OCI-LY7 (cell line): ENCODE measurements at regions not wholly inside any gene's neighbourhood (a gene's known extent, or its start where the extent isn't known, plus 50 kb on each side); places are given as distances from the start of the nearest gene placed in this dataset.

Source experiments
- BruUV-seq: library from RNA; stranded (reverse); fragments of 400-500 nt; replicated peaks from 2 replicates; lab custom pipeline; 2021; lab: Mats Ljungman, UMichigan
- CTCF ChIA-PET: fragments of 300-600 bp; sonication (Branson Sonifier 250); formaldehyde crosslinking; loops from one replicate; lab custom pipeline; 2022; ENCODE audit warnings: antibody characterized with exemption; ENCODE audit not compliant: unreplicated experiment; lab: Charles Lee
- POLR2A ChIA-PET: fragments of 300-600 bp; sonication (Branson Sonifier 250); formaldehyde crosslinking; loops from one replicate; lab custom pipeline; 2022; ENCODE audit warnings: antibody characterized with exemption; lab: Charles Lee
- DNase-seq: peaks from one replicate; pipeline ENCODE4 v3.0.0-alpha.2; 2015; ENCODE audit warnings: low spot score
- H2AFZ ChIP-seq: fragments of 200-600 bp; sonication (generic), shearing (Covaris generic); 2 replicates; pipeline ENCODE4 v1.6.1; 2014; ENCODE audit warnings: mild to moderate bottlenecking, antibody characterized with exemption, low read length, moderate library complexity
- H3K27ac ChIP-seq: fragments of 200-600 bp; sonication (generic); 2 replicates; pipeline ENCODE4 v1.5.1; 2014; ENCODE audit warnings: mixed run types, low read depth, mild to moderate bottlenecking, moderate library complexity, low read length, inconsistent platforms; ENCODE audit not compliant: poor library complexity, severe bottlenecking
- H3K36me3 ChIP-seq: fragments of 200-600 bp; sonication (generic); 2 replicates; pipeline ENCODE4 v1.6.1; 2014; ENCODE audit warnings: mild to moderate bottlenecking, antibody characterized with exemption, low read length, moderate library complexity, mixed read lengths; ENCODE audit not compliant: insufficient read depth
- H3K4me1 ChIP-seq: fragments of 200-600 bp; sonication (generic); 2 replicates; pipeline ENCODE4 v1.5.1; 2014; ENCODE audit warnings: mild to moderate bottlenecking, low read length; ENCODE audit not compliant: insufficient read depth, poor library complexity, severe bottlenecking
- H3K4me2 ChIP-seq: fragments of 200-600 bp; sonication (generic); 2 replicates; pipeline ENCODE4 v1.6.1; 2014; ENCODE audit warnings: mild to moderate bottlenecking, low read length
- H3K4me3 ChIP-seq: fragments of 200-600 bp; sonication (generic); 2 replicates; pipeline ENCODE4 v1.5.1; 2014; ENCODE audit warnings: mild to moderate bottlenecking, low read depth, low read length; ENCODE audit not compliant: poor library complexity, severe bottlenecking
- H3K79me2 ChIP-seq: fragments of 200-600 bp; sonication (generic); 2 replicates; pipeline ENCODE4 v1.6.1; 2016; ENCODE audit warnings: low read depth, mild to moderate bottlenecking, low read length, moderate library complexity, mixed read lengths; ENCODE audit not compliant: insufficient read depth
- H3K9me2 ChIP-seq: fragments of 200-600 bp; sonication (generic); 2 replicates; pipeline ENCODE4 v1.6.1; 2016; ENCODE audit warnings: mild to moderate bottlenecking, low read length, mixed read lengths; ENCODE audit not compliant: insufficient read depth
- H3K9me3 ChIP-seq: fragments of 200-600 bp; sonication (generic); 2 replicates; pipeline ENCODE4 v1.6.1; 2014; ENCODE audit warnings: mild to moderate bottlenecking, mixed run types, low read length, mixed read lengths
- H4K20me1 ChIP-seq: fragments of 200-600 bp; sonication (generic); 2 replicates; pipeline ENCODE4 v1.6.1; 2014; ENCODE audit warnings: mild to moderate bottlenecking, antibody characterized with exemption, low read length, moderate library complexity, mixed read lengths; ENCODE audit not compliant: insufficient read depth
- EZH2phosphoT487 ChIP-seq: fragments of 200-600 bp; sonication (generic); IDR thresholded peaks from 2 replicates; pipeline ENCODE4 v1.6.1; 2018; ENCODE audit warnings: low read depth, borderline replicate concordance, mild to moderate bottlenecking, mixed run types, antibody characterized with exemption, low read length, moderate library complexity, mixed read lengths
- intact Hi-C: fragments of 100-400 bp; cut with micrococcal nuclease; formaldehyde crosslinking; loops from one replicate; pipeline ENCODE4 v1.10.0; 2022; ENCODE audit not compliant: unreplicated experiment
- TF ChIP-seq, protein P1 (sequence below): fragments of 200-600 bp; sonication (generic); conservative IDR thresholded peaks from 2 replicates; pipeline ENCODE4 v1.5.1; 2014; ENCODE audit warnings: mild to moderate bottlenecking, antibody characterized with exemption, low read length, moderate library complexity, mixed read lengths

DNA sequence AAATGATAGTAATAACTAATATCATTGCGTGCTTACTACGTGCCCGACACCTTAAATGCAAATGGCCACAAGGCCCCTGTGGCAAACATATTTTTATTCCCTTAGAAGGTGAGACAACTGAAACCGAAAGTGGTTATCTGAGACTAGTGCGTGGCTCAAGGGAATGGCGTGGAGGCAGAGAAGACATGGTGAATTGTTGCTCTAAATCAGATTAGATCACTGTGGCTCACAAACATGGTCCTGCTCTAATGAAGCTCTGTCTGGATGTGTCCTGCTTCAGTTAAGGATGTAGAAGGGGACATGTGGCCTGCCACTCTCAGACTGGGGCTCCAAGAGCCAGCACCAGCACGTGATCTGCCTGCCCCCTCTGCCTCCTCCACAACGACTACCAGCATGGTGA, 124.2 kb upstream of the GMDS start:
- H3K27ac ChIP-seq: no peak overlapping the region
- CTCF ChIA-PET: interaction anchor here (0.6 kb wide), 1 partner anchor 960 kb away, joined by 3 read pairs; no protein-coding TSS in a partner anchor
- H4K20me1 ChIP-seq: no peaks in the 10 kb centered on the region
- H3K9me3 ChIP-seq: no peaks in the 10 kb centered on the region
- H3K9me2 ChIP-seq: no peaks in the 10 kb centered on the region
- no peak for DNase-seq
- intact Hi-C loops: no loop called here
- POLR2A ChIA-PET: no interaction called here
- no peak overlapping the region for H3K4me3 ChIP-seq
- peak overlapping the region; percentile 23; the same call in 1 of the 2 replicates for H3K4me2 ChIP-seq
- H3K36me3 ChIP-seq: no peaks in the 10 kb centered on the region
- H2AFZ ChIP-seq: no peak overlapping the region
- H3K4me1 ChIP-seq: no peaks in the 10 kb centered on the region
- TF ChIP-seq EZH2phosphoT487: no peak
- TF ChIP-seq, protein P1, sequence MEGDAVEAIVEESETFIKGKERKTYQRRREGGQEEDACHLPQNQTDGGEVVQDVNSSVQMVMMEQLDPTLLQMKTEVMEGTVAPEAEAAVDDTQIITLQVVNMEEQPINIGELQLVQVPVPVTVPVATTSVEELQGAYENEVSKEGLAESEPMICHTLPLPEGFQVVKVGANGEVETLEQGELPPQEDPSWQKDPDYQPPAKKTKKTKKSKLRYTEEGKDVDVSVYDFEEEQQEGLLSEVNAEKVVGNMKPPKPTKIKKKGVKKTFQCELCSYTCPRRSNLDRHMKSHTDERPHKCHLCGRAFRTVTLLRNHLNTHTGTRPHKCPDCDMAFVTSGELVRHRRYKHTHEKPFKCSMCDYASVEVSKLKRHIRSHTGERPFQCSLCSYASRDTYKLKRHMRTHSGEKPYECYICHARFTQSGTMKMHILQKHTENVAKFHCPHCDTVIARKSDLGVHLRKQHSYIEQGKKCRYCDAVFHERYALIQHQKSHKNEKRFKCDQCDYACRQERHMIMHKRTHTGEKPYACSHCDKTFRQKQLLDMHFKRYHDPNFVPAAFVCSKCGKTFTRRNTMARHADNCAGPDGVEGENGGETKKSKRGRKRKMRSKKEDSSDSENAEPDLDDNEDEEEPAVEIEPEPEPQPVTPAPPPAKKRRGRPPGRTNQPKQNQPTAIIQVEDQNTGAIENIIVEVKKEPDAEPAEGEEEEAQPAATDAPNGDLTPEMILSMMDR: no peak
- H3K79me2 ChIP-seq: no peaks in the 10 kb centered on the region
- no TSS peak for BruUV-seq

DNA sequence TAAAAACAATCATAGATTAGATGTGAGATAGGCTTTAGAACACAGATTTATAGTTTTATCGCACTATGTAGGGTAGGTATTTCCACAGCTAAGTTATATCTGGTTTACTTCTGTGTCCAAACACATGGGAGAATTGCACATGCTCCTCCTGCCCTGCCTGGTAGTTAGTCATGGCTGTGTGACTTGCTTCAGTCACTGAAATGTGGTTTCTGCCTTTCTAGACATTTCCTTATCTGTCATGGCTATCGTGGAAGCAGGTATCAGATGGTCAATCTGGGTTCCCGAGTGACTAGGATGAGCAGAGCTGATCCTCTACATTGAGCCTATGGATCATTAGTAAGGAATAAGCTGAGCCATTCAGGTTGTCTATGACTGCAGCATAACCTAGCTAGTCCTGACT, 117.8 kb upstream of the GMDS start:
- Histone ChIP-seq H3K27ac (no peak overlapping the region), H3K36me3 (no peaks in the 10 kb centered on the region), H3K4me2 (no peak overlapping the region), H3K9me2 (no peaks in the 10 kb centered on the region), H3K4me1 (no peaks in the 10 kb centered on the region), H3K4me3 (no peak overlapping the region), H3K79me2 (no peaks in the 10 kb centered on the region), H4K20me1 (no peaks in the 10 kb centered on the region), H3K9me3 (no peaks in the 10 kb centered on the region), H2AFZ (no peak overlapping the region)
- intact Hi-C loops: no loop called here
- no TSS peak for BruUV-seq
- CTCF ChIA-PET: no interaction called here
- TF ChIP-seq EZH2phosphoT487: no peak
- TF ChIP-seq, protein P1: no peak
- no peak for DNase-seq
- POLR2A ChIA-PET: no interaction called here

DNA sequence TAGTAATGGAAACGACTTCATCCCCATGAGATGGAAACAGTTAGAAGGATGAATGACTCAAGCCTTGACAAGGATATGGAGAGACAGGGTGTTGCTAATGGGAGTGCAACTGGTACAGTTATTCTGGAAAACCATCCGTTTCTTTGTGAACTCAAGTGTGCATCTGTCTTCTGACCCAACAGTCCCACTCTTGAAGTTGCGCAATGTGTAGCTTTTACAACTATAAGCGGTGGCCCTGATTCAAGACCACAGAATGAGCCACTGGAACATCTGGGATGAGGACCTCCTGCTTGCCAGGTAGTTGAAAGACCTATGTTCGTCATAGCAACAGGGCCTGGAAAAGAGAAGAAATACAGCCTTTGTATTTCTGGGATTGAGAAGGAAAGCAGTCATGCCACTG, 115.8 kb upstream of the GMDS start:
- Histone ChIP-seq H3K27ac (no peak overlapping the region), H3K36me3 (no peaks in the 10 kb centered on the region), H3K4me2 (no peak overlapping the region), H2AFZ (no peak overlapping the region), H3K4me1 (no peaks in the 10 kb centered on the region), H4K20me1 (no peaks in the 10 kb centered on the region), H3K9me3 (no peaks in the 10 kb centered on the region), H3K9me2 (no peaks in the 10 kb centered on the region), H3K79me2 (no peaks in the 10 kb centered on the region), H3K4me3 (no peak overlapping the region)
- TF ChIP-seq EZH2phosphoT487: no peak
- TF ChIP-seq, protein P1: no peak
- intact Hi-C loops: no loop called here
- no TSS peak for BruUV-seq
- ChIA-PET CTCF (no interaction called here), POLR2A (interaction anchor here (0.6 kb wide), 1 partner anchor 140 kb away, joined by 3 read pairs; no protein-coding TSS in a partner anchor)
- no peak for DNase-seq
